A673 (cell line): ENCODE measurements at regions not wholly inside any gene's neighbourhood (a gene's known extent, or its start where the extent isn't known, plus 50 kb on each side); places are given as distances from the start of the nearest gene placed in this dataset.

Experiments used
- EZH2 ChIP-seq: fragments of 200-600 bp; sonication (generic); IDR thresholded peaks from 2 replicates; pipeline ENCODE4 v1.6.1; 2017; ENCODE audit warnings: borderline replicate concordance, low read depth, mild to moderate bottlenecking, mixed read lengths, antibody characterized with exemption, low read length; ENCODE audit not compliant: poor library complexity, severe bottlenecking
- TF ChIP-seq, protein P1 (sequence below): fragments of 300-800, 200-600 bp; sonication (generic); conservative IDR thresholded peaks from 2 replicates; pipeline ENCODE4 v1.5.1; 2017; ENCODE audit warnings: low read depth, mild to moderate bottlenecking, antibody characterized with exemption, low read length, moderate library complexity, mixed read lengths

DNA sequence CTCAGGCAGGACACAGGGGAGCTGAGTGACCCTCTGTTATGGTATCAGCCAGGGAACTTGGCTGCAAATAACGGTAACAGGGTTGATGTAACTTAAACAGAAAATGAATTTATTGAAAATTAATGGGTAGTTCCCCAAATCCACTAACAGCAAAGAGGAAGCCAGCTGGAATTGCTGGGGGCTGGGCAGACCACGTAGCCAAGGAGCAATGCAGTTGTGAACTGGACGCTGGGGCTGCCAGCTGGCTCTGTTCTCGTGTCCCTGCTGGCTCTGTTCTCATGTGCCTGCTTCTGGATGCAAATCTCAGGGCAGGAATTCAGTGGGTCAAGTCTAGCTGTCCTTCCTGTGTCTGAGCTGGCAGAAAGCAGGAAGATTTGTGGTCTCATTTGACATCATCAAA, 1383.3 kb upstream of the TMEM132C start:
- TF ChIP-seq EZH2: no peak
- TF ChIP-seq, protein P1, sequence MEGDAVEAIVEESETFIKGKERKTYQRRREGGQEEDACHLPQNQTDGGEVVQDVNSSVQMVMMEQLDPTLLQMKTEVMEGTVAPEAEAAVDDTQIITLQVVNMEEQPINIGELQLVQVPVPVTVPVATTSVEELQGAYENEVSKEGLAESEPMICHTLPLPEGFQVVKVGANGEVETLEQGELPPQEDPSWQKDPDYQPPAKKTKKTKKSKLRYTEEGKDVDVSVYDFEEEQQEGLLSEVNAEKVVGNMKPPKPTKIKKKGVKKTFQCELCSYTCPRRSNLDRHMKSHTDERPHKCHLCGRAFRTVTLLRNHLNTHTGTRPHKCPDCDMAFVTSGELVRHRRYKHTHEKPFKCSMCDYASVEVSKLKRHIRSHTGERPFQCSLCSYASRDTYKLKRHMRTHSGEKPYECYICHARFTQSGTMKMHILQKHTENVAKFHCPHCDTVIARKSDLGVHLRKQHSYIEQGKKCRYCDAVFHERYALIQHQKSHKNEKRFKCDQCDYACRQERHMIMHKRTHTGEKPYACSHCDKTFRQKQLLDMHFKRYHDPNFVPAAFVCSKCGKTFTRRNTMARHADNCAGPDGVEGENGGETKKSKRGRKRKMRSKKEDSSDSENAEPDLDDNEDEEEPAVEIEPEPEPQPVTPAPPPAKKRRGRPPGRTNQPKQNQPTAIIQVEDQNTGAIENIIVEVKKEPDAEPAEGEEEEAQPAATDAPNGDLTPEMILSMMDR: no peak
